ENCODE measurements at regions not wholly inside any gene's neighbourhood (a gene's known extent, or its start where the extent isn't known, plus 50 kb on each side); places are given as distances from the start of the nearest gene placed in this dataset.

- peak; percentile 1 for DNase-seq (ENCODE audit: low read depth)
Measured at GRCh38 chr13:85091631-85092234, 707.5 kb downstream of the SLITRK6 start.

DNA sequence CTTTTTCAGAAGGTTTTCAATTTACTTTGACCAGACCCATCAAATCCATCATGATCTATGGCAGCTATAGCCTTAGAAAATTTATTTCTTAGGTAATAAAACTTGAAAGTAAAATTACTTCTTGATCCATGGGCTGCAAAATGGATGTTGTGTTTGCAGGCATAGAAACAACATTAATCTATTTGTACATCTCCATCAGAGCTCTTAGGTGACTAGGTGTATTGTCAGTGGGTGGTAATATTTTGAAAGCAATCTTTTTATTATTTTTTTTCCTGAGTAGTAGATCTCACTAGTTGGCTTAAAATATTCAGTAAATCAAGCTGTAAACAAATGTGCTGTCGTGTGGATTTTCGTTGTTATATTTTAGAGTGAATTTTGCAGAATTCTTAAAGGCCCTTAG is 710.0 kb downstream of the SLITRK6 start:
- DNase-seq (ENCODE audit: low read depth): no peak

GRCh38 chr13:85080691-85081090 is 718.5 kb downstream of the SLITRK6 start:
- DNase-seq (ENCODE audit: low read depth): no peak

DNA sequence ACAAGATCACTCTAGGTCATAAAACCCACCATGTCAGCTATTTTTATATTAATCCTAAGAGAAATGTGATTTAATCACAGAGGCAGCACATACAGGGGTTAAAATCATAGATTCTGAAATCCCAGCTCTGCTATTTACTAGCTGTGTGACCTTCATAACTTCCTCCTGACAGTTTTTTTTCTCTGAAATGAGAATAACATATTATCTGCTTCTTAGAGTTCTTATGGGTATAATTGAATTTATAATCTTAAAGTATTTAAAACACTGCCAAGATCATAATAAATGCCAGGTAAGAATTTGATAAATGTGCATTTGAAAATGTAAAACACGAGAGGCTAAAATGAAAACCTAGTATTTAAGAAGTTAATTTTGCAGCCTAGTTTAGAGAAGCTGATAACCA is 722.9 kb downstream of the SLITRK6 start:
- no peak for DNase-seq (ENCODE audit: low read depth)

GRCh38 chr13:85074543-85075313 is 724.5 kb downstream of the SLITRK6 start:
- no peak for DNase-seq (ENCODE audit: low read depth)

GRCh38 chr13:85068231-85068630 is 731.0 kb downstream of the SLITRK6 start:
- no peak for DNase-seq (ENCODE audit: low read depth)

DNA sequence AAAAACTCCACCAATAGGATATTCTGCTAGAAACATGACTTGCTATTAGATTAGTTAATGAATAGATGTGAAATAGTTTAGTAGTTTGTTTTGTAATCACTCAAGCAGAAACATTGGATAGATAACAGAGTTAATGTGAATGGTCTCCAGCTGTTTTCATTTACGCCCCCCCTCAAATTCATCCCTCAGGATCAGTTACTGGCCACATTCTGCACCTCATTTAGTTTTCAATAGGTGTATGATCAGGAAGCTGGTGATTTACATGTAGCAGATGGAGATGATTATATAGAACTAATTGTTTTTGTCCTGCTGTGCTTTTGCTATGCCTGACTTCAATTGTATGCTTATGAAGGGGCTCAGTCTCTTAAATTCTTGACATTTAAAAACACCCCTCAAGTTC is 759.0 kb downstream of the SLITRK6 start:
- no peak for DNase-seq (ENCODE audit: low read depth)

- no peak for DNase-seq (ENCODE audit: low read depth)
Measured at GRCh38 chr13:85031771-85032170, 767.4 kb downstream of the SLITRK6 start.

DNA sequence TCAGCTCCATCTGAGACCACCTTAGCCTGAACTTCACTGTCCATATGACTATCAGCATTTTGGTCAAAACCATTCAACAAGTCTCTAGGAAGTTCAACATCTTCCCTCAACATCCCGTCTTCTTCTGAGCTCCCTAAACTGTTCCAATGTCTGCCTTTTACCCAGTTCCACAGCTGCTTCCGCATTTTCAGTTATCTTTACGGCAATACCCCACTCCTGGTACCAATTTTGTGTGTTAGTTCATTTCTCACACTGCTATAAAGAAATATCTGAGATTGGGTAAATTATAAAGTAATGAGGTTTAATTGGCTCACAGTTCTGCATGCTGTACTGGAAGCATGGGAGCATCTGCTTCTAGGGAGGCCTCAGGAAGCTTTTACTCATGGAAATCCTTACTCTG is 771.2 kb downstream of the SLITRK6 start:
- DNase-seq (ENCODE audit: low read depth): no peak

- DNase-seq (ENCODE audit: low read depth): no peak
Measured at GRCh38 chr13:85019121-85019520, 780.1 kb downstream of the SLITRK6 start.

GRCh38 chr13:85013006-85013405 is 786.2 kb downstream of the SLITRK6 start:
- no peak for DNase-seq (ENCODE audit: low read depth)

DNA sequence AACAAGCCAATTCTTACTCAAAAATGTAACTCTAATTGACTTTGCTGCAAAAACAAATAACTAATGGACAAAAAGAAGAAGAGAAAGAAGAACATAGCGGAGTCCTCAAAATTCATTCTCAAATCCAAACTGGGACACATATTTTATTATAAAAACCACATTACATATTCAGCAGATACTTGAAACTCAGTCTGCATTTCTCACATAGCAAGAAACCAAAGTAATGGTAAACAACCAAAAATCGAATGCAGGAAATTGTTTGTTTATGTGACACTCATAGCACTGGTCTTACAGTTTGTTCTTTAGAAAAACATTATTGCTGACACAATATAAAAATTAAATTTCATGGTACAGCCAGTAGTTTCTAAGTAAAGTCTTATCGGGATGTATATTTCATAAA is 789.8 kb downstream of the SLITRK6 start:
- no peak for DNase-seq (ENCODE audit: low read depth)

- DNase-seq (ENCODE audit: low read depth): no peak
Measured at GRCh38 chr13:84999252-84999651, 800.0 kb downstream of the SLITRK6 start.

- no peak for DNase-seq (ENCODE audit: low read depth)
Measured at GRCh38 chr13:84998681-84999080, 800.5 kb downstream of the SLITRK6 start.

DNA sequence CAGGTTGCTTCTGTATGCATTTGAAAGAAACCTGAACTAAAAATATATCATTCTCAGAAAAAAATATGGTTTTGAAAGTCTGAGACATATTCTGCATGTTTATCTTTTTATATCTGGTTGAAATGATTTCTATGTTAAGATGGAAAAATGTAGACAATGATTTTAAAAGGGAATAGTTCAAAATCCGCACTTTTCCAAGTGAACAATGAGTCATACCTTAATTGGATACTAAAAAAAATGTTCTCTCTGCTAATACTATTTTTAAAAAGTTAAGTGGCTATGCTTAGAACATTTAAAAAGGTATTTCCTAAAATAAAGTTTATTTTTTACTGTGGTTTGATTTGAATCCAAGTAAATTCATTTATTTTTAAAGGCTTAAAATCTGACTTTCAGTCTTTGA is 801.4 kb downstream of the SLITRK6 start:
- DNase-seq (ENCODE audit: low read depth): peak; percentile 27

DNA sequence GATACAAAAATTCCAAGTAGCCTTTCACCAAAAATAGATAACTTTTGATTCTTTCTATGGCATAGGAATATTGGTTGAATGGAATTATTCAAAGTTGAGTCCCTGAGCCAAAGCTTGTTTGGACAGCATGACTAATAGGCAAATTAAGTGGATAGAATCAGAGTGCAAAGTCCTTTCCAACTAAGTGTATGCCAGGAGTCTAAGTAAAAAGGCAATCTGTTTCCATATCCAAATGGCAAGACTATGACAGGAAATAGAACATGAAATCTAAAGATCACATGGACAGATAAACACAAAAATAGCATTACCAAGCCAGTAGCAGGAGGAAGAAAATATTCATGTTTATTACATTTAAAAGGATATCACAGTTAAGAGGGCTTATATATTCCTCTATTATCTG is 804.6 kb downstream of the SLITRK6 start:
- DNase-seq (ENCODE audit: low read depth): peak; percentile 14

GRCh38 chr13:84985860-84986259 is 813.4 kb downstream of the SLITRK6 start:
- DNase-seq (ENCODE audit: low read depth): no peak

- DNase-seq (ENCODE audit: low read depth): no peak
Measured at GRCh38 chr13:84983321-84983720, 815.9 kb downstream of the SLITRK6 start.

DNA sequence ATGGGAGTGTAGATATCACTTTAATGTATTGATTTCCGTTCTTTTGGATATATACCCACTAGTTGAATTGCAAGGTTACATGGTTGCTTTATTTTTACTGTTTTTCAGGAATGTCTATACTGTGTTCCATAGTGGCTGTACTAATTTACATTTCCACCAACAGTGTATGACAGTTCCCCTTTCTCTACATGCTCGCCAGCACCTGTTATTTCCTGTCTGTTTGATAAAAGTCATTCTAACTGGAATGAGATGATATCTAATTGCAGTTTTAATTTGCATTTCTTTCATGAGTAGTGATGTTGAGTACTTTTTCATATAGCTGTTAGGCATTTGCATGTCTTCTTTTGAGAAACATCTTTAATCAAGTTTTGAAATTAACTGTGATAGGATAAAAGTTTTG is 818.6 kb downstream of the SLITRK6 start:
- DNase-seq (ENCODE audit: low read depth): no peak

GRCh38 chr13:84978851-84979250 is 820.4 kb downstream of the SLITRK6 start:
- no peak for DNase-seq (ENCODE audit: low read depth)

GRCh38 chr13:84973661-84974060 is 825.6 kb downstream of the SLITRK6 start:
- no peak for DNase-seq (ENCODE audit: low read depth)

DNA sequence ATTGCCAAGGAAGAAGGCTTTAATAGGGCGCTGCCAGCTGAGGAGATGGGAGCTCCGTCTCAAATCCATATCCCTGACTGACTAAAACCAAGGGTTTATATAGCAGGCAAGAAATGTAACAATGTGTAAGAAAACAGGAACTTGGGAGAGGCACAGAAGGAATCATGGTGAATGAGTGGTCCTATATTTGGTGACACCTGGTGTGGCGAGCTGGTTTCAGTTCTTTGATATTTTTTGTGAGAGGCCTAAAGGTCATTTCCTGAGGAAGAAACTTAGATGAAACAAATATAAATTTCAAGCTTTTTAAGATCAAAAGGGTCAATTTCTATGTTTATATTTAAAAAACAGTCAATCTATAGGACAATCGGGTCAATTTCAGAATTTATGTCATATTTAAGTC is 826.3 kb downstream of the SLITRK6 start:
- DNase-seq (ENCODE audit: low read depth): no peak

- no peak for DNase-seq (ENCODE audit: low read depth)
Measured at GRCh38 chr13:84962849-84963248, 836.4 kb downstream of the SLITRK6 start.
